Adrenal gland (tissue), 5 donors: ENCODE measurements at regions not wholly inside any gene's neighbourhood (a gene's known extent, or its start where the extent isn't known, plus 50 kb on each side); places are given as distances from the start of the nearest gene placed in this dataset.

Experiments used
- POLR2A ChIP-seq, 2 donors: fragments of 450-650 bp; IDR thresholded peaks; one replicate each; pipeline ENCODE4 v1.6.1; 2017; ENCODE audit warnings: antibody characterized with exemption in 2 of 2, mild to moderate bottlenecking in 2 of 2, moderate library complexity in 1 of 2
- TF ChIP-seq, protein P1 (sequence below), 6 experiments: fragments of 450-650 bp in 4 of 6; fragments of 200-600 bp in 2 of 6; sonication (generic) in 1 of 6; IDR thresholded peaks; 1 replicate in 5 of 6; 2 replicates in 1 of 6; pipeline versions ENCODE4 v1.5.1 to v1.8.0; 2016 to 2021; ENCODE audit warnings: antibody characterized with exemption in 6 of 6, mild to moderate bottlenecking in 2 of 6, moderate library complexity in 1 of 6
- donor health status: DM: no; HTN: no; CAD: no.

- TF ChIP-seq, protein P1, sequence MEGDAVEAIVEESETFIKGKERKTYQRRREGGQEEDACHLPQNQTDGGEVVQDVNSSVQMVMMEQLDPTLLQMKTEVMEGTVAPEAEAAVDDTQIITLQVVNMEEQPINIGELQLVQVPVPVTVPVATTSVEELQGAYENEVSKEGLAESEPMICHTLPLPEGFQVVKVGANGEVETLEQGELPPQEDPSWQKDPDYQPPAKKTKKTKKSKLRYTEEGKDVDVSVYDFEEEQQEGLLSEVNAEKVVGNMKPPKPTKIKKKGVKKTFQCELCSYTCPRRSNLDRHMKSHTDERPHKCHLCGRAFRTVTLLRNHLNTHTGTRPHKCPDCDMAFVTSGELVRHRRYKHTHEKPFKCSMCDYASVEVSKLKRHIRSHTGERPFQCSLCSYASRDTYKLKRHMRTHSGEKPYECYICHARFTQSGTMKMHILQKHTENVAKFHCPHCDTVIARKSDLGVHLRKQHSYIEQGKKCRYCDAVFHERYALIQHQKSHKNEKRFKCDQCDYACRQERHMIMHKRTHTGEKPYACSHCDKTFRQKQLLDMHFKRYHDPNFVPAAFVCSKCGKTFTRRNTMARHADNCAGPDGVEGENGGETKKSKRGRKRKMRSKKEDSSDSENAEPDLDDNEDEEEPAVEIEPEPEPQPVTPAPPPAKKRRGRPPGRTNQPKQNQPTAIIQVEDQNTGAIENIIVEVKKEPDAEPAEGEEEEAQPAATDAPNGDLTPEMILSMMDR (IDR thresholded peaks at IDR 0.05), result no peak
- no peak for TF ChIP-seq POLR2A (IDR thresholded peaks at IDR 0.05)
Measured at GRCh38 chr16:55102077-55102476, 171.4 kb downstream of the IRX5 start.
